HCT116 (cell line): ENCODE measurements at regions not wholly inside any gene's neighbourhood (a gene's known extent, or its start where the extent isn't known, plus 50 kb on each side); places are given as distances from the start of the nearest gene placed in this dataset.

Source experiments
- EZH2 ChIP-seq: fragments of 200-600 bp; sonication (generic); IDR thresholded peaks from 2 replicates; pipeline ENCODE4 v1.6.1; 2017; ENCODE audit warnings: antibody characterized with exemption, mixed run types
- POLR2A ChIP-seq: IDR thresholded peaks from 2 replicates; pipeline ENCODE4 v1.7.0; 2011; ENCODE audit warnings: borderline replicate concordance; ENCODE audit not compliant: insufficient read depth, insufficient read length; ENCODE audit errors: extremely low read depth
- POLR2AphosphoS5 ChIP-seq: IDR thresholded peaks from 2 replicates; pipeline ENCODE4 v1.6.1; 2011; ENCODE audit warnings: mild to moderate bottlenecking, low read depth, low read length, moderate library complexity
- RAD21 ChIP-seq: IDR thresholded peaks from 2 replicates; pipeline ENCODE4 v1.6.1; 2012; ENCODE audit warnings: low read depth, mild to moderate bottlenecking
- SIN3A ChIP-seq: IDR thresholded peaks from 2 replicates; pipeline ENCODE4 v1.6.1; 2012; ENCODE audit warnings: low read depth
- SP1 ChIP-seq: IDR thresholded peaks from 2 replicates; pipeline ENCODE4 v1.6.1; 2012; ENCODE audit warnings: low read depth
- TCF7L2 ChIP-seq: IDR thresholded peaks from 2 replicates; pipeline ENCODE4 v1.7.0; 2011; ENCODE audit warnings: borderline replicate concordance, inconsistent platforms; ENCODE audit not compliant: insufficient read depth, insufficient read length; ENCODE audit errors: extremely low read depth
- YY1 ChIP-seq: IDR thresholded peaks from 2 replicates; pipeline ENCODE4 v1.6.1; 2011; ENCODE audit warnings: low read length, low read depth, moderate library complexity, mild to moderate bottlenecking; ENCODE audit not compliant: insufficient replicate concordance; ENCODE audit errors: extremely low read depth
- ZFX ChIP-seq: fragments of 450-650 bp; IDR thresholded peaks from 2 replicates; pipeline ENCODE4 v1.6.1; 2017
- ZNF274 ChIP-seq: fragments of 200-500 bp; sonication (Bioruptor generic); IDR thresholded peaks from 2 replicates; pipeline ENCODE4 v1.6.1; 2014; ENCODE audit warnings: mild to moderate bottlenecking, low read depth, low read length, inconsistent platforms
- TF ChIP-seq, protein P1 (sequence below), 3 experiments: fragments of 200-600 bp in 1 of 3; sonication (generic) in 1 of 3; IDR thresholded peaks in 2 of 3; conservative IDR thresholded peaks in 1 of 3; 2 replicates each; pipeline ENCODE4 v1.5.1; 2012 to 2017; ENCODE audit warnings: low read depth in 2 of 3, low read length in 2 of 3, antibody characterized with exemption in 1 of 3, borderline replicate concordance in 1 of 3, control low read depth in 1 of 3, mild to moderate bottlenecking in 1 of 3, mixed read lengths in 1 of 3, mixed run types in 1 of 3, moderate library complexity in 1 of 3; ENCODE audit not compliant: insufficient read depth in 1 of 3

DNA sequence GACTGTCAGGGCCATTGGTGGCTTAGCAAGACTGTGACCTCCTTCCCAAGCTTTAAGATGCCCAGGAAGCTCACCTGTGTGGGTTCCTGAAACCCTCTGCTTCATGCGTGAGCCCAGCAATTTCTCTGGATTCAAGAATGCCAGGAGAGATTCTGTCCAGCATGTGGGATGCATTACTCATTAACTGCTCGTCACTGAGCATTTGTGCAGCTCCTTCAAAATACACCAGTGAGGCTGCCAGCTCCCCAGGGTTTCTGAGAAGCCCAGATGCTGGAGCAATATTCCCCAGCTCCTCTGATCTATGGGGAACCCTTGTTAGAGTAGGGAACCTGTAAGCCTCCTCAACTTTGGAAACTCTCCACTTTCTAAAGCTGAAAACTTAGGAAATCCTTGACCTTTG is 126.5 kb downstream of the CHST1 start:
- TF ChIP-seq, protein P1, sequence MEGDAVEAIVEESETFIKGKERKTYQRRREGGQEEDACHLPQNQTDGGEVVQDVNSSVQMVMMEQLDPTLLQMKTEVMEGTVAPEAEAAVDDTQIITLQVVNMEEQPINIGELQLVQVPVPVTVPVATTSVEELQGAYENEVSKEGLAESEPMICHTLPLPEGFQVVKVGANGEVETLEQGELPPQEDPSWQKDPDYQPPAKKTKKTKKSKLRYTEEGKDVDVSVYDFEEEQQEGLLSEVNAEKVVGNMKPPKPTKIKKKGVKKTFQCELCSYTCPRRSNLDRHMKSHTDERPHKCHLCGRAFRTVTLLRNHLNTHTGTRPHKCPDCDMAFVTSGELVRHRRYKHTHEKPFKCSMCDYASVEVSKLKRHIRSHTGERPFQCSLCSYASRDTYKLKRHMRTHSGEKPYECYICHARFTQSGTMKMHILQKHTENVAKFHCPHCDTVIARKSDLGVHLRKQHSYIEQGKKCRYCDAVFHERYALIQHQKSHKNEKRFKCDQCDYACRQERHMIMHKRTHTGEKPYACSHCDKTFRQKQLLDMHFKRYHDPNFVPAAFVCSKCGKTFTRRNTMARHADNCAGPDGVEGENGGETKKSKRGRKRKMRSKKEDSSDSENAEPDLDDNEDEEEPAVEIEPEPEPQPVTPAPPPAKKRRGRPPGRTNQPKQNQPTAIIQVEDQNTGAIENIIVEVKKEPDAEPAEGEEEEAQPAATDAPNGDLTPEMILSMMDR (IDR thresholded peaks at IDR 0.05 in 2 of 3, conservative IDR thresholded peaks at IDR 0.05 in 1 of 3; ENCODE audit: borderline replicate concordance in 1 of 3, insufficient read depth in 1 of 3, low read depth in 2 of 3, low read length in 2 of 3), result no peak
- TF ChIP-seq RAD21, result no peak
- TF ChIP-seq YY1, result no peak
- no peak for TF ChIP-seq POLR2A
- TF ChIP-seq ZNF274, result no peak
- no peak for TF ChIP-seq TCF7L2
- TF ChIP-seq POLR2AphosphoS5, result no peak
- TF ChIP-seq EZH2, result no peak
- TF ChIP-seq ZFX, result no peak
- TF ChIP-seq SP1, result no peak
- TF ChIP-seq SIN3A, result no peak
